AG04450 (cell line): ENCODE measurements at regions not wholly inside any gene's neighbourhood (a gene's known extent, or its start where the extent isn't known, plus 50 kb on each side); places are given as distances from the start of the nearest gene placed in this dataset.

ENCODE experiments used
- CTCF ChIA-PET: fragments of 300-600, 350-600 bp; formaldehyde crosslinking; extraction: SDS; loops from one replicate; lab custom pipeline; 2022; ENCODE audit warnings: antibody characterized with exemption, inconsistent platforms; lab: Charles Lee
- POLR2A ChIA-PET: fragments of 350-600 bp; formaldehyde crosslinking; extraction: SDS; loops from one replicate; lab custom pipeline; 2021; ENCODE audit warnings: antibody characterized with exemption, inconsistent platforms; lab: Yijun Ruan, JAX
- DNase-seq: peaks from one replicate; pipeline ENCODE4 v3.0.0-alpha.2; 2011; ENCODE audit warnings: low read depth, low spot score
- H3K27ac ChIP-seq: one replicate; pipeline ENCODE4 v1.5.1; 2012; ENCODE audit warnings: low read depth, low read length, control low read depth
- H3K27me3 ChIP-seq: one replicate; pipeline ENCODE4 v1.6.0; 2012; ENCODE audit warnings: low read length; ENCODE audit not compliant: control insufficient read depth, insufficient read depth
- H3K4me3 ChIP-seq: 2 replicates; pipeline ENCODE4 v1.5.1; 2011; ENCODE audit warnings: mild to moderate bottlenecking, low read depth, low read length, control low read depth
- H3K9me3 ChIP-seq: 2 replicates; pipeline ENCODE4 v1.5.1; 2012; ENCODE audit warnings: low read length; ENCODE audit not compliant: control insufficient read depth, insufficient read depth
- CTCF ChIP-seq: IDR thresholded peaks from 2 replicates; pipeline ENCODE4 v1.5.1; 2011; ENCODE audit warnings: low read depth, low read length, control low read depth, inconsistent platforms

GRCh38 chr2:163515836-163516235, 220.0 kb downstream of the FIGN start:
- H3K27me3 ChIP-seq = no peaks in the 10 kb centered on the region
- no peaks in the 10 kb centered on the region for H3K9me3 ChIP-seq
- no peak overlapping the region for H3K4me3 ChIP-seq
- no peak for DNase-seq
- TF ChIP-seq CTCF = no peak
- ChIA-PET CTCF (no interaction called here), POLR2A (no interaction called here)
- H3K27ac ChIP-seq = no peak overlapping the region

- DNase-seq = no peak
- Histone ChIP-seq H3K9me3 (no peaks in the 10 kb centered on the region), H3K27me3 (no peaks in the 10 kb centered on the region), H3K27ac (no peak overlapping the region), H3K4me3 (no peak overlapping the region)
- TF ChIP-seq CTCF = no peak
- ChIA-PET POLR2A (no interaction called here), CTCF (no interaction called here)
Measured at GRCh38 chr2:163505281-163505680, 230.5 kb downstream of the FIGN start.

GRCh38 chr2:163493359-163494298, 242.2 kb downstream of the FIGN start:
- Histone ChIP-seq H3K4me3 (no peak overlapping the region), H3K27ac (no peak overlapping the region), H3K27me3 (no peaks in the 10 kb centered on the region), H3K9me3 (no peaks in the 10 kb centered on the region; the same call in 1 of the 2 replicates)
- ChIA-PET POLR2A (no interaction called here), CTCF (no interaction called here)
- no peak for TF ChIP-seq CTCF
- no peak for DNase-seq

- no peak overlapping the region for H3K27ac ChIP-seq
- POLR2A ChIA-PET = no interaction called here
- no peak for DNase-seq
- no peak for TF ChIP-seq CTCF
- H3K27me3 ChIP-seq = no peaks in the 10 kb centered on the region
- CTCF ChIA-PET = no interaction called here
- no peaks in the 10 kb centered on the region for H3K9me3 ChIP-seq
- no peak overlapping the region for H3K4me3 ChIP-seq
Measured at GRCh38 chr2:163491850-163492249, 244.0 kb downstream of the FIGN start.

- Histone ChIP-seq H3K27me3 (no peaks in the 10 kb centered on the region), H3K9me3 (no peaks in the 10 kb centered on the region), H3K4me3 (no peak overlapping the region), H3K27ac (no peak overlapping the region)
- no peak for TF ChIP-seq CTCF
- DNase-seq = no peak
- ChIA-PET POLR2A (no interaction called here), CTCF (no interaction called here)
Measured at GRCh38 chr2:163490281-163490680, 245.5 kb downstream of the FIGN start.
